ENCODE measurements at regions not wholly inside any gene's neighbourhood (a gene's known extent, or its start where the extent isn't known, plus 50 kb on each side); places are given as distances from the start of the nearest gene placed in this dataset.

GRCh38 chr13:34777089-34777913 lies 164.8 kb upstream of the NBEA start:
- no peak for DNase-seq

GRCh38 chr13:34777914-34778303 lies 164.2 kb upstream of the NBEA start:
- DNase-seq, result no peak

- DNase-seq, result no peak
Observed at GRCh38 chr13:34779171-34779570, 162.9 kb upstream of the NBEA start.

GRCh38 chr13:34793301-34793700 lies 148.8 kb upstream of the NBEA start:
- DNase-seq, result no peak

- no peak for DNase-seq
Observed at GRCh38 chr13:34803756-34804155, 138.3 kb upstream of the NBEA start.

- no peak for DNase-seq
Observed at GRCh38 chr13:34805347-34805746, 136.7 kb upstream of the NBEA start.

- no peak for DNase-seq
Observed at GRCh38 chr13:34808649-34809048, 133.4 kb upstream of the NBEA start.

GRCh38 chr13:34810996-34811395 lies 131.1 kb upstream of the NBEA start:
- no peak for DNase-seq

- no peak for DNase-seq
Observed at GRCh38 chr13:34815526-34815925, 126.5 kb upstream of the NBEA start.

- no peak for DNase-seq
Observed at GRCh38 chr13:34816245-34816884, 125.7 kb upstream of the NBEA start.

GRCh38 chr13:34816908-34817665 lies 125.0 kb upstream of the NBEA start:
- no peak for DNase-seq

GRCh38 chr13:34822650-34823049 lies 119.4 kb upstream of the NBEA start:
- DNase-seq, result no peak

GRCh38 chr13:34826432-34826831 lies 115.6 kb upstream of the NBEA start:
- no peak for DNase-seq

GRCh38 chr13:34833562-34834182 lies 108.4 kb upstream of the NBEA start:
- no peak for DNase-seq

GRCh38 chr13:34842466-34842865 lies 99.6 kb upstream of the NBEA start:
- DNase-seq, result no peak

GRCh38 chr13:34847766-34848165 lies 94.3 kb upstream of the NBEA start:
- no peak for DNase-seq

GRCh38 chr13:34849406-34849805 lies 92.7 kb upstream of the NBEA start:
- no peak for DNase-seq

- DNase-seq, result no peak
Observed at GRCh38 chr13:34853161-34853560, 88.9 kb upstream of the NBEA start.

- DNase-seq, result no peak
Observed at GRCh38 chr13:34857558-34858325, 84.3 kb upstream of the NBEA start.

- DNase-seq, result no peak
Observed at GRCh38 chr13:34862311-34862710, 79.8 kb upstream of the NBEA start.

GRCh38 chr13:34862716-34863115 lies 79.4 kb upstream of the NBEA start:
- no peak for DNase-seq

- no peak for DNase-seq
Observed at GRCh38 chr13:34863360-34864135, 78.5 kb upstream of the NBEA start.

Measured in CD4-positive, alpha-beta T cell treated with Interleukin-12 subunit alpha and Interleukin-12 subunit beta, for 1 hour (primary cell).